ENCODE measurements at regions not wholly inside any gene's neighbourhood (a gene's known extent, or its start where the extent isn't known, plus 50 kb on each side); places are given as distances from the start of the nearest gene placed in this dataset.

DNA sequence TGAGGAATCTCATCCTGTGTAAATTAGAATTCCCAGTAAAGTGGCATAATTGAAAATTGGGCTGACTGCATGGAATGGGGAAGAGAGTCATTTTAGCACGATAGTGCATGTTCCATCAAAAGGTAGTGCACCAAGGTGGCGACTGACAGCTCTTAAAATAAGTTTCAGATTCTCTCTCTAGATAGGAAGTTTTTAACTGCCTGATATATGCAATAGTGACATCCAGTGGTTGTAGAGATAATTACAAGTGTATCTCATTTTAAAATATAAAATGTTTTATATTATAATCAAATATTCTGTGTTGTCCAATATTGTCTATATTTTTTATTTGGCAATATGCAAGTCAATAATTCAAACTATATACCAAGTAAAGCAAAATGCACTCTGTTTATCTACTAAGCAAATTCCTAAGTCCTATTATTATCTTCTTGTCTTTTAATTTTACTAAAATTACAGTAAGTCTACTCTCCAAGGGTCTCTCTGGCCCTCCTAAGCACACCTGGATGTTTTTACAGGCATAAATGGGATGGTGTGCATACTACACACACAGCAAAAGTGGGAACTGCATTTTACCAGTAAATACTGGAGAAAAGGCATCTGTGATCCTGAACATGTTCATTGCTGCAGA lies 397.7 kb upstream of the HNRNPA3 start:
- Histone ChIP-seq H3K27ac (no peak overlapping the region), H3K27me3 (no peaks in the 10 kb centered on the region), H3K9me3 (no peaks in the 10 kb centered on the region), H3K4me3 (no peak overlapping the region), H3K4me1 (no peaks in the 10 kb centered on the region), H3K36me3 (no peaks in the 10 kb centered on the region)
- DNase-seq, result no peak
- TF ChIP-seq, protein P1, sequence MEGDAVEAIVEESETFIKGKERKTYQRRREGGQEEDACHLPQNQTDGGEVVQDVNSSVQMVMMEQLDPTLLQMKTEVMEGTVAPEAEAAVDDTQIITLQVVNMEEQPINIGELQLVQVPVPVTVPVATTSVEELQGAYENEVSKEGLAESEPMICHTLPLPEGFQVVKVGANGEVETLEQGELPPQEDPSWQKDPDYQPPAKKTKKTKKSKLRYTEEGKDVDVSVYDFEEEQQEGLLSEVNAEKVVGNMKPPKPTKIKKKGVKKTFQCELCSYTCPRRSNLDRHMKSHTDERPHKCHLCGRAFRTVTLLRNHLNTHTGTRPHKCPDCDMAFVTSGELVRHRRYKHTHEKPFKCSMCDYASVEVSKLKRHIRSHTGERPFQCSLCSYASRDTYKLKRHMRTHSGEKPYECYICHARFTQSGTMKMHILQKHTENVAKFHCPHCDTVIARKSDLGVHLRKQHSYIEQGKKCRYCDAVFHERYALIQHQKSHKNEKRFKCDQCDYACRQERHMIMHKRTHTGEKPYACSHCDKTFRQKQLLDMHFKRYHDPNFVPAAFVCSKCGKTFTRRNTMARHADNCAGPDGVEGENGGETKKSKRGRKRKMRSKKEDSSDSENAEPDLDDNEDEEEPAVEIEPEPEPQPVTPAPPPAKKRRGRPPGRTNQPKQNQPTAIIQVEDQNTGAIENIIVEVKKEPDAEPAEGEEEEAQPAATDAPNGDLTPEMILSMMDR (IDR thresholded peaks at IDR 0.05), result peak in 5 of 6 experiments; percentile 13 to 55 (median 48)
- no peak for TF ChIP-seq POLR2A (IDR thresholded peaks at IDR 0.05)

DNA sequence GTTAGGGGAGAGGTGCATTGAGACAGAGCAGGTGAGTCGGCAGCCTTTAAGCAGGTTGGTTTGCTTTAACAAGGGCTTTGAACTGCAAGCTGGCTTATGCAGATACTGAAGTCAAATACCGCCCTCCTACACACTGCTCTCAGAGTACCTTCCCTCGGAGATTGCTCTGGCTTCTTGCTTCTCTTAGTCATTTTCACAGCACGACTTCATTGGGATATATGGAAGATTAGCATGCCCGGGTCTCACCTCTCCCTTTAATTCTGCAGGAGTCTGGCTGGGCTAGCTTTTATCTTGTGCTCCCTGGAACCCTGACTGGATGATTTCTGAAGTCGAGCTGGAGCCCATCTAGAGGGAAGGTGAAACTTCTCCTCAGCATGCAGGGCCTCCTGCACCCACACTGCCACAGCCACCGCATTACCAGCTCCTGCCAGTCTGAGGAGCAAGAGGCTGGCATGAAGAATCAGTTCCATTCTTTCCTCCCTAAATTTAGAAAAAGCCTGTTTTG lies 395.5 kb upstream of the HNRNPA3 start:
- no peak for DNase-seq
- Histone ChIP-seq H3K27me3 (no peaks in the 10 kb centered on the region), H3K4me3 (no peak overlapping the region), H3K4me1 (no peaks in the 10 kb centered on the region), H3K9me3 (no peaks in the 10 kb centered on the region), H3K27ac (no peak overlapping the region), H3K36me3 (no peaks in the 10 kb centered on the region)
- TF ChIP-seq, protein P1 (IDR thresholded peaks at IDR 0.05), result peak in 1 of 6 experiments; percentile 20
- TF ChIP-seq POLR2A (IDR thresholded peaks at IDR 0.05), result no peak

DNA sequence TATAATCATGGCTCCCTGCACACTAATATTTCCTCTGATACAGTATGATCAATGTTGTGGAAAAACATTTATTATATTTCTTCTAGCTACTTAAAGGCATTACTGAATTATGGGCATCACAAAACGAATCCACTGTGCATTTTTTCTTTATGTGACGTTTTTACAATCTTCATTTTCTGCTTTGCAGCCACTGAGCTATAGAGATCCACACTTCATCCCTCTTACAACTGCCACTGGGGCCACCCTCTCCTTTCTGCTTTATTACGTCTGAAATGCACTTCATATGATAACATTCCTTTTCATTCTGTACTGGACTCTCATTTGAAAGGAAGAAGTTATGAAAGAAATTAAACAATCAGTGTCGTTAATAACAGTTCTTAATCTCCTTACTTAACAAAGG lies 394.5 kb upstream of the HNRNPA3 start:
- no peaks in the 10 kb centered on the region for H3K4me1 ChIP-seq
- H3K27me3 ChIP-seq, result no peaks in the 10 kb centered on the region
- H3K4me3 ChIP-seq, result no peak overlapping the region
- H3K27ac ChIP-seq, result no peak overlapping the region
- TF ChIP-seq POLR2A (IDR thresholded peaks at IDR 0.05), result no peak
- TF ChIP-seq, protein P1 (IDR thresholded peaks at IDR 0.05), result no peak
- no peaks in the 10 kb centered on the region for H3K9me3 ChIP-seq
- no peak for DNase-seq
- H3K36me3 ChIP-seq, result no peaks in the 10 kb centered on the region

DNA sequence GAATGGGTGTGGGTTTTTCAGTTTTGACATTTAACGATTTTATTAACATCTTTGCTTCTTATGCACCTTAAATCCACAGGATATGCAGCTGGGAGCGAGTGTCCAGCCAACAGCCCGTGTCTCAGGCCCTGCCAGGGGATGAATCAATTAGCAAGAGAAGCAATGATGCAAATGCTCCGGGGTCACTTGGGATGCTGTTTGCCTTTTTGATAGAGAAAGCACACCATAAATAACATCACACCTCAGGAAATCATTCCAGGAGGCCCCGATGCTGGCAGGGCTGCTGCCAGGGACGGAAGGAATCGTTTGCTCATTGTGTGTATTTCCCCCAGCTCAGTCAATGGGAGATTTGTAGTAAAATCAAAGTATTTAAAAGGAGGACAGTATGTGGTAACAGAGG lies 394.0 kb upstream of the HNRNPA3 start:
- Histone ChIP-seq H3K9me3 (no peaks in the 10 kb centered on the region), H3K27me3 (no peaks in the 10 kb centered on the region), H3K27ac (no peak overlapping the region), H3K36me3 (no peaks in the 10 kb centered on the region), H3K4me3 (no peak overlapping the region), H3K4me1 (no peaks in the 10 kb centered on the region)
- DNase-seq, result no peak
- TF ChIP-seq, protein P1 (IDR thresholded peaks at IDR 0.05), result no peak
- TF ChIP-seq POLR2A (IDR thresholded peaks at IDR 0.05), result no peak

DNA sequence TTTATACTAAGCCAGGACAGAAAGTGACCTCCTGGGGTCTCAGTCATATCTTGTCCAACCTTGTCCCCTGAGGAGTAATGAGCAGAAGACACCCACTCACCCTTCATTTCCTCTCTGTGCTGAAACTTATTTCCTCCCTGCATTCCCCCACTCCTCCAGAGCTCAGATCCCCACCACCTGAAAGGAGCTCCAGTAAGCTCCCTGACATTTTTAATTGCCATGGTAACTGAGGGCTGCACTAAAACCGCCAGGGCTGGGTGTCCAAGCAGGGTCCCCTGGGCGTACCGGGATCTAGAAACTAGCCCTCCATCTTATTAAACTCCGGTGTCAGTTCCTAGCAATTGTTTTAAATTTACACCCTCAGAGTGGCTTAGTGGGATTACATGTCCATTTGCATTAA lies 393.3 kb upstream of the HNRNPA3 start:
- Histone ChIP-seq H3K4me3 (no peak overlapping the region), H3K9me3 (no peaks in the 10 kb centered on the region), H3K4me1 (no peaks in the 10 kb centered on the region), H3K27ac (no peak overlapping the region), H3K27me3 (no peaks in the 10 kb centered on the region), H3K36me3 (no peaks in the 10 kb centered on the region)
- no peak for DNase-seq
- TF ChIP-seq, protein P1 (IDR thresholded peaks at IDR 0.05), result no peak
- no peak for TF ChIP-seq POLR2A (IDR thresholded peaks at IDR 0.05)

Measured in Peyer's patch (tissue), 4 donors.